Cardiac muscle cell (in vitro differentiated cells and primary cell): ENCODE measurements at regions not wholly inside any gene's neighbourhood (a gene's known extent, or its start where the extent isn't known, plus 50 kb on each side); places are given as distances from the start of the nearest gene placed in this dataset.

Experiments used
- DNase-seq, 2 donors: peaks; one replicate each; pipeline versions ENCODE4 v3.0.0 to v3.0.0-alpha.2; 2010 to 2017; ENCODE audit warnings: low read depth in 1 of 2, low spot score in 1 of 2
- H3K27ac ChIP-seq: fragments of 200-600 bp; sonication (generic); 2 replicates; pipeline ENCODE4 v1.5.1; 2016
- H3K27me3 ChIP-seq: fragments of 200-600 bp; sonication (generic); 2 replicates; pipeline ENCODE4 v1.6.0; 2016; ENCODE audit warnings: control low read depth
- H3K36me3 ChIP-seq: fragments of 200-600 bp; sonication (generic); 2 replicates; pipeline ENCODE4 v1.5.1; 2016; ENCODE audit warnings: control low read depth
- H3K4me1 ChIP-seq: fragments of 200-600 bp; sonication (generic); 2 replicates; pipeline ENCODE4 v1.8.1; 2017; ENCODE audit warnings: low read depth, mild to moderate bottlenecking, mixed run types
- H3K4me3 ChIP-seq: fragments of 200-600 bp; sonication (generic); 2 replicates; pipeline ENCODE4 v1.5.1; 2016; ENCODE audit warnings: mild to moderate bottlenecking
- H3K9me3 ChIP-seq: fragments of 200-600 bp; sonication (generic); 2 replicates; pipeline ENCODE4 v1.5.1; 2017; ENCODE audit warnings: low read depth, mild to moderate bottlenecking, control low read depth
- TF ChIP-seq, protein P1 (sequence below): IDR thresholded peaks from 2 replicates; pipeline ENCODE4 v1.5.1; 2012; ENCODE audit warnings: low read depth, mild to moderate bottlenecking, low read length

- no peak for DNase-seq
- Histone ChIP-seq H3K9me3 (no peaks in the 10 kb centered on the region), H3K4me3 (no peak overlapping the region), H3K27me3 (no peaks in the 10 kb centered on the region), H3K36me3 (no peaks in the 10 kb centered on the region), H3K4me1 (no peaks in the 10 kb centered on the region), H3K27ac (no peak overlapping the region)
- TF ChIP-seq, protein P1, sequence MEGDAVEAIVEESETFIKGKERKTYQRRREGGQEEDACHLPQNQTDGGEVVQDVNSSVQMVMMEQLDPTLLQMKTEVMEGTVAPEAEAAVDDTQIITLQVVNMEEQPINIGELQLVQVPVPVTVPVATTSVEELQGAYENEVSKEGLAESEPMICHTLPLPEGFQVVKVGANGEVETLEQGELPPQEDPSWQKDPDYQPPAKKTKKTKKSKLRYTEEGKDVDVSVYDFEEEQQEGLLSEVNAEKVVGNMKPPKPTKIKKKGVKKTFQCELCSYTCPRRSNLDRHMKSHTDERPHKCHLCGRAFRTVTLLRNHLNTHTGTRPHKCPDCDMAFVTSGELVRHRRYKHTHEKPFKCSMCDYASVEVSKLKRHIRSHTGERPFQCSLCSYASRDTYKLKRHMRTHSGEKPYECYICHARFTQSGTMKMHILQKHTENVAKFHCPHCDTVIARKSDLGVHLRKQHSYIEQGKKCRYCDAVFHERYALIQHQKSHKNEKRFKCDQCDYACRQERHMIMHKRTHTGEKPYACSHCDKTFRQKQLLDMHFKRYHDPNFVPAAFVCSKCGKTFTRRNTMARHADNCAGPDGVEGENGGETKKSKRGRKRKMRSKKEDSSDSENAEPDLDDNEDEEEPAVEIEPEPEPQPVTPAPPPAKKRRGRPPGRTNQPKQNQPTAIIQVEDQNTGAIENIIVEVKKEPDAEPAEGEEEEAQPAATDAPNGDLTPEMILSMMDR = no peak
Measured at GRCh38 chr1:110734133-110734680, 59.5 kb upstream of the KCNA3 start.

GRCh38 chr1:110731529-110731928 lies 56.8 kb upstream of the KCNA3 start:
- TF ChIP-seq, protein P1 = no peak

DNA sequence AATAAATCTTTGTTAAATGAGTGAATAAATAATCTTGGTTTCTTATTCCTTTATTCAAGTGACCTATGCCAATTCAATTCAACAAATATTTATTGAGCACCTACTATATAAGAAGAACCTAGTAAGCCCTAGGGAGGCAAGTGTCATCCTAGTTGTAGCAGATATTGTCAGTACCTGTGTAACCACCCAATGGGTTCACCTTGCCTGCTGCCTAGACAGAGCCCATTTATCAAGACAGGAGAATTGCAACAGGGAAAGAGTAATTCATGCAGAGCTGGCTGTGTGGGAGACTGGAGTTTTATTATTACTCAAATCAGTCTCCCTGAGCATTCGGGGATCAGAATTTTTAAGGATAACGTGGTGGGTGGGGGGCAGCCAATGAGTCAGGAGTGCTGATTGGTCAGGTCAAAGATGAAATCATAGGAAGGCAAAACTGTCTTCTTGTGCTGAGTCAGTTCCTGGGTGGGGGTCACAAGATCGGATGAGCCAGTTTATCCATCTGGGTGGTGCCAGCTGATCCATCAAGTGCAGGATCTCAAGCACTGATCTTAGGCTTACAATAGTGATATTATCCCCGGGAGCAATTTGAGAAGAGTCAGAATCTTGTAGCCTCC lies 53.8 kb upstream of the KCNA3 start:
- TF ChIP-seq, protein P1 = no peak
- Histone ChIP-seq H3K4me1 (no peaks in the 10 kb centered on the region), H3K9me3 (no peaks in the 10 kb centered on the region), H3K27me3 (no peaks in the 10 kb centered on the region), H3K27ac (no peak overlapping the region), H3K4me3 (no peak overlapping the region), H3K36me3 (no peaks in the 10 kb centered on the region)
- DNase-seq = no peak

More at GRCh38 chr1:110731529-110731928, 56.8 kb upstream of the KCNA3 start:
- no peak overlapping the region for H3K27ac ChIP-seq
- no peak for DNase-seq
- H3K4me3 ChIP-seq = no peak overlapping the region
- H3K9me3 ChIP-seq = no peaks in the 10 kb centered on the region
- no peaks in the 10 kb centered on the region for H3K36me3 ChIP-seq
- H3K27me3 ChIP-seq = no peaks in the 10 kb centered on the region
- no peaks in the 10 kb centered on the region for H3K4me1 ChIP-seq

- H3K27me3 ChIP-seq = no peaks in the 10 kb centered on the region
- H3K4me3 ChIP-seq = no peak overlapping the region
- H3K4me1 ChIP-seq = no peaks in the 10 kb centered on the region
- no peaks in the 10 kb centered on the region for H3K36me3 ChIP-seq
- TF ChIP-seq, protein P1 = no peak
- H3K27ac ChIP-seq = no peak overlapping the region
- H3K9me3 ChIP-seq = no peaks in the 10 kb centered on the region
- no peak for DNase-seq
Measured at GRCh38 chr1:110727246-110727645, 52.5 kb upstream of the KCNA3 start.

GRCh38 chr1:110726755-110727154 lies 52.0 kb upstream of the KCNA3 start:
- H3K9me3 ChIP-seq = no peaks in the 10 kb centered on the region
- no peak overlapping the region for H3K4me3 ChIP-seq
- no peaks in the 10 kb centered on the region for H3K27me3 ChIP-seq
- TF ChIP-seq, protein P1 = no peak
- no peak for DNase-seq
- no peaks in the 10 kb centered on the region for H3K4me1 ChIP-seq
- no peak overlapping the region for H3K27ac ChIP-seq
- H3K36me3 ChIP-seq = no peaks in the 10 kb centered on the region
